HS-5 (cell line): ENCODE measurements at regions not wholly inside any gene's neighbourhood (a gene's known extent, or its start where the extent isn't known, plus 50 kb on each side); places are given as distances from the start of the nearest gene placed in this dataset.
A peak's percentile ranks its signal among the peaks of the same experiment; 100 is the strongest.
"Not testable (repeated sequence)": the region's sequence is repeated elsewhere in the genome, so short reads cannot be mapped to it uniquely, and the experiment has no call there.

Experiments used
- DNase-seq: peaks from one replicate; pipeline ENCODE4 v3.0.0-alpha.2; 2012; ENCODE audit warnings: low read depth

DNA sequence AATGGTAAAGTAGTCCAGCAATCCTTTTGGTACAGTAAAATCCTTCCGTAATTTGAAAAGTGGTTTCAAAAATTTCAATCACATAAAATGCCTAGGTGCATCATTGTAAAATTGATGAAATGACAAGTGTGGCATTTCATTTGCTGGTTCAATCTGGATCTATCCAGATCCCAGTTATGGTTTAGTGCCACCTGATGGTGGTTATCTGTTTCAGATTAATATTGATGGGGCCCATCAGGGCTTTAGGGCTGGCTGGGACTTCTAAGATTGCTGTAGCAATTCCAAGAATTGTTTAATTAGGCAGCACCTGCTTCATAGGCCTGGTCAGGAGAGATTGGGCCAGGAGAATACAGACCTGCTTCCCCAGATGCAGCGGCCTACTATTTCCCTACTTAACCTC is 55.5 kb upstream of the PIK3C3 start:
- DNase-seq: no peak

DNA sequence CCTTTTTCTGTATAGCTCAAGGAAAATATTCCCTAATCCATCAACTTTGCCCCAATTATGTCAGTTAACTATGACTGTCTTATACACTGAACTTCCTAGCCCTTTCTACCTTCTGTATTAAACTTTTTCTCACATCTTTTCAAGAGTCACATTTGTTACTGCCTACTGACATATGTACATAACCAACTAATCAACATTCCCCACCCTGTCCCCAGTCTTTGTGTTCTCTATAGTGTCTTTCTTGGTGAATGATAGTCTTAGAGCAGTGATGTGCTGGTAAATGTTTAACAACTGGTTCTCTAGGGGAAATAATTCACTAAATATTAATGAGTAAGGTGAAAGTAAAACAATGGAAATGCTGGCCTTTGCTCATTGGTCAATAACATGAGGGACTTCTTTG is 61.6 kb upstream of the PIK3C3 start:
- no peak for DNase-seq

DNA sequence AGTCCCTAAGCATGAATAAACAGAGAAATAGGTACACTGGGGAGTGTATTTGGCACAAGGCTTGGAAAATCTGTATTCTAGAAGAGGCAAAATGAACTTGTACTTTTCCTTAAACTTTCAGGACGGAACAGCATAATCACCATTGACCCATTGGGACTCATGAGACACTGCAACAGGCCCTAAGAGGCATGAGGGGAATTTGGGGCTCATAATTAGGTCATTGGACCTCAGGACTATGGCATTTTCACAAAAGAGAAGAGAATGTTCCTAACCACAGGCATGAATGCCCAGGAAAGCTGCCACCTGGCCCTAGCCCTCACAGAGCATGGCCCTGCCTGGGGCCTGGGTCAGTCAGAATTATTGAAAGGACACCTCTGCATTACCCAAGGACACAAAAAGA is 67.9 kb upstream of the PIK3C3 start:
- no peak for DNase-seq

DNA sequence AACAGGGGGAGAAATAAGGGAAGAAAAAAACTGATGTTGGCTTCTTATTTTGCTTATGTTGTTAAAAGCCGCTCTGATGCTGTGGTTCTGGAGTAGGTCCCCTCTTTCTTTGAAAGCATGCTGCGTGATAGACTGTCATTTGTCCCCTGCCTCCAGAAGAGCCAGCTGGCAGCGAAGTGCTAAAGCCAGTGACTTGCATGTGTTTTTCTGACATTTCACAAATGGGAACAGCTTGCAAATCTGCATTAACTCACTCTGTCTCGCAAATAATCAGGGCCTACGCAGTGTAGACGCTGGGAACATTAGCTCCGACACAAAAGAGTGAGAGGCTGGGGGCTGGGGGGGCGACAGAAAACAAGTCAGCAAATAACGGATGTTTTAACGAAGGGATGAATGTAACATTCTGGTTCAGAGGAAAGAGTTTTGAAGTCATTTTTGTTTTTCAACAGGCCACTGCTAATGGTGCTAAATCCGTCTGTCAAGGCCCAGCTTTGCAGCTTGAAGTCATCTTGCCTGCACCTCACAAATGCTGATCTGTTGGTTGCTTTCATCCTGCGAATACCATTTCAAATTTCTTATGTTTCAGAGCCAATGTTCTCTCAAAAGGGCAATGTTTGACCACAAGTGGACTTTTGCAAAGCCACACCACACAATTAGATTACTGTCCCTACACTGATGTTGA is 68.8 kb upstream of the PIK3C3 start:
- DNase-seq: no peak

DNA sequence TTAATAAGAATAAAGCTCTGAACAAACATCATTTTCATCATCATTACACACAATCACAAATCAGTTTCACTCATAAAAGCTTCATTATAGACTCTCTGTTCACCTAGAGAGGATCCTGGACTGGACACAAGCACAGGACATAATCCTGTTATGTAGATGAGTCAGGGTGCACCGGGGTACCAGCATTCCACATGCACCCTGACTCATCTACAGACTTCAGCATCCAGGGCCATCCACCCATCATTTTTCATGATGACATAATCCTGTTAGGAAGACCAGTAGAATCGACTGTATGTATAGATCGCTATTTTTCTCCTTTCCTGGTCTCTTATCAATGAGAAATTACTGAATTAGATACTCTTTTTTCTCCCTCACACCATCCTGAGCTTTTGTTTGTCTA is 73.7 kb upstream of the PIK3C3 start:
- DNase-seq: peak; percentile 19

DNA sequence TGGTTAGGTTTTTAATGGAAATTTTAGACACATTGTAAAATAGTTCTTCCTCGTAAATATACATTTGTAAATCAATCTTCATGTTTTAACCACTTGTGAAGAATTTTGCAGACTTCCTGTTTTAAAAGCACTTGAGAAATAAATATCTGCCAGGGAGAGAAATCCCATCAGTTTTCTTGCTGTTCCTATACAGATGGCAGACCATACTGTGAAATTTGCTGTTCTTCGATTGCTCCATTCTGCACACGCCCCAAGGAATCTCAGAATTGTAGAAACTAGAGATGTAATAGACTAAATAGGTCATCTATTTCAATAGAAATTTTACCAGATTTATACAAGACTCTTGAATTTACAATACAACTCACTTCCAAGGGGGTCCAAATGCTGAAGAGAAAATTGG is 75.8 kb upstream of the PIK3C3 start:
- DNase-seq: no peak

DNA sequence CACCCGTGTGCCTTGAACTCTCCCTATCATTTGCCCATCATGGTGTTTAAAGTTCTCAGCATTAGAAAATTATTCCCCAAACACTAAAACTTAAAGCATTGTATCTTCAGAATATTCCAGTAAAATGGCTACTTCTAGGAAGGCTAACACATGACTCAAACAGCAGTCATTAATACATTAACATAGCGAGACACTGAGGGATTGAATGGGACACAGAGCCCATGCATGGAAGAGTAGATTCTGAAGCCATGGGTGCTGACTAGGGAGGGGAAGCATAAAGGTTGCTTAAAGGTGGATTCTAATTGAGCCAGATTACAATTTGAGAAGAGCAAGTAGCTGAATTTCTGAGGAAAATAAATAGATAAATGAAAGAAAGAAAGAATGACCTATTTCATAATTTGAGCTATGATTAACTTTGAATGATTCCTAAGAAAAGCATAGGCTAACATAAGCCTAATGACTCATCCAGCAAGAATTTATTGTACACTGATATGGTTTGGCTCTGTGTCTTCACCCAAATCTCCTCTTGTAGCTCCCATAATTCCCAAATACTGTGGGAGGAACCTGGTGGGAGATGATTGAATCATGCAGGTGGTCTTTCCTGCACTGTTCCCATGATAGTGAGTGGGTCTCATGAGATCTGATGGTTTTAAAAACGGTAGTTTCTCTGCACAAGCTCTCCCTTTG is 79.8 kb upstream of the PIK3C3 start:
- DNase-seq: peak; percentile 56

DNA sequence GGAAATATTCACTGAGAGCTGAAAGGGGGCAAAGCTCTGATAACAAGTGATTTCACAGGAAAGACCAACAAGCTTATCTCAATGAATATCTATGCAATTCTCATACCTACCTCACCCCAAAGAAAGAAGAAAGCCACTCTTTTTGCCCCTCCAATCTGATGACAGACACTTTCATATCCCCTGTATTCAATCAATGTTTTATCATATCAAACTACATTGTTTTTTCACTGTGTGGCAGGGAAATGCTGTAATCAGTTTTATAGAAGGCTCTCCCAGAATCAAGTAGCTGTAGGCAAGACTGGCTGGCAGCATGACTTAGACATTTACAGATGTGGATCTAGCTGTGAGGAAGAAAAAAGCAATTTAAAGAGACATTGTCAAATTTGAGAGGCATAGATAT is 81.3 kb upstream of the PIK3C3 start:
- DNase-seq: no peak

DNA sequence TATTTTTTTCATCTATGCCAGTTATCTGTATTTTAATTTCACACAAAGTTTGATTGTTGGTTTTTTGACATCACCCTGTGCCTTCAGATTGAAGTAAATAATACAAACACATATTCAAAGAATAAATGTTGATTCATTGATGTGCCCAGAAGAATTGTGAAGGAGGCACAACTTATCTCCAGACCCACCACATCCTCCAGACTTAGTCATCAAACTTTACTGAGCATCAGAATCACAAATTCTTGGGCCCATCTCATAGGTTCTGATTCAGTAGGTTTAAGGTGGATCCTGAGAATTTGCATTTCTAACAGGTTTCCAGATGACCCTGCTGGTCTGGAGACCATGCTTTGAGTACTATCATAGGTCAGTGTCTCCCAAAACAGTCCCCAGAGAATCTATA is 82.8 kb upstream of the PIK3C3 start:
- DNase-seq: no peak

DNA sequence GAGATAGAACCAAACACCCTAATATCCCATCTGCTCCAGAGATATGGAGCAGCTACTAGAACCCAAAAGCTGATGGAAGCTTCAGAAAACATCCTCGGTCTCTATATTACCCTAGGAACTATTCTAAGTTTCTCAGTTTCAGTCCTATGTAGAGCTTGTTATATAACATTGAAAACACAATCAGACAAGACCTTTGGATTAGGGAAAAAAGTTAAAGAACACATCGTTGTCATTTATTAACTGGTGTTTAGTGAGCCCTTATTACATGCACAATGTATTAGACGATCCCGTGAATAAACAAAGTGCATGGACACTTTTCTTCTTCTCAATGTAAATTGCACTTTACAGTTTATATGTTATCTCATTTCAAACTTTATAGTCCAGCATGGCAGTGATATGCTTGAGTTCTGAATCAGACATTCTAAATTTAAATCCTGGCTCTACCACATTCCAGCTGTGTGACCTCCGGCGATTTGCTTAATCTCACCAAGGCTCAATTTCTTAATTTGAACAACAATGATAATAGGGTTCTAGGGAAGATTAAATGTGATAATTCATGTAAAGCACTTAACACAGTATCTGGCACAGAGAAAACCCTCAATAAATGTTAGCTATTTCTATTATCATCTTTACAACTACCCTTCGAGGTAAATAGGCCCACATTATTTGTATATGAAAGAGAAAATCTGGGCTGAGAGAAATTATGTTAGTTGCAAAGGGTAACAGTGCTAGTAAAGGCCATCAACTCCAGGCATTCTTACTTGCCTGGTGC is 83.6 kb upstream of the PIK3C3 start:
- no peak for DNase-seq

DNA sequence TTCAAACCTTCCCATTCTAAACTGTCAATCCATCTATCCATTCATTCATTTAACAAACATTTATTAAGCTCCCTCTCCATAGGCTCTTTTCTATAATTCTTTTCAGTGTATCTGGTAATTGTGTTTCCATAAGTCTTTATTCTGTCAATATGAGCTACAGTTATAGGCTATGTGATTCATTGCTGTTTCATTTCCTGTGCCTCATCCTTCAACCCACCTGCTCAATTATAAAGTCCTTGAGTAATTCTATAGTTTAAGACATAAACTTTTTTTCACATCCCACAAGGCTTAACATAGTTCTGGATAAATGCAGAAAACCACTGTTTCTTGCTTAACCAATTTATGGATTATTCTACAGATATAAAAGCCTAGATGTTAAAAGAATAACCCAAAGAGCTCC is 84.2 kb upstream of the PIK3C3 start:
- DNase-seq: no peak

DNA sequence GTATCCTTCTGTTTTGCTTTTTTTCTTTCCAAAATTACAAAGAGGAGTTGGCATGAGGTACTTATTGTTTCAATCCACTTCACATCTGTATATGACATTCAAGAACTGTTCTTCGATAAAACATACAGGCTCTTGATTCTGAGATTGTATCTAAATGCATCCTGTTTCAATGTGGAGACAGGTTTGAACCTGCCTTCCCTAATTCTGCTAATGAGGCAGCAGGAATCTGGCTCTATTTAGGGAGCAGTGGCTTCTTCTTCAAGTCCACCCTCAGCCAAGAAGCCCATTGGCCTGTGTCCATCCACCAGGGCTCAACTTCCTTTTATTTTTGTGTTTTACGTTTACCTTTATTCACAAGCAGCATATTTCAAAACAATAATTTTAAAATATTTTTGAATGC is 84.8 kb upstream of the PIK3C3 start:
- DNase-seq: no peak

DNA sequence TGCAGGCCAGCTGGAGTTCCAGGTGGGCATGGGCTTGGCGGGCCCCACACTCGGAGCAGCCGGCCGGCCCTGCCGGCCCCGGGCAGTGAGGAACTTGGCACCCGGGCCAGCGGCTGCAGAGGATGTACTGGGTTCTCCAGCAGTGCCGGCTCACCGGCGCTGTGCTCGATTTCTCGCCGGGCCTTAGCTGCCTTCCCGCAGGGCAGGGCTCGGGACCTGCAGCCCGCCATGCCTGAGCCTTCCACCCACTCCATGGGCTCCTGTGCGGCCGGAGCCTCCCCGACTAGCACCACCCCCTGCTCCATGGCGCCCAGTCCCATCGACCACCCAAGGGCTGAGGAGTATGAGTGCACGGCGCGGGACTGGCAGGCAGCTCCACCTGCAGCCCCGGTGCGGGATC is 89.2 kb upstream of the PIK3C3 start:
- not testable (repeated sequence) for DNase-seq

DNA sequence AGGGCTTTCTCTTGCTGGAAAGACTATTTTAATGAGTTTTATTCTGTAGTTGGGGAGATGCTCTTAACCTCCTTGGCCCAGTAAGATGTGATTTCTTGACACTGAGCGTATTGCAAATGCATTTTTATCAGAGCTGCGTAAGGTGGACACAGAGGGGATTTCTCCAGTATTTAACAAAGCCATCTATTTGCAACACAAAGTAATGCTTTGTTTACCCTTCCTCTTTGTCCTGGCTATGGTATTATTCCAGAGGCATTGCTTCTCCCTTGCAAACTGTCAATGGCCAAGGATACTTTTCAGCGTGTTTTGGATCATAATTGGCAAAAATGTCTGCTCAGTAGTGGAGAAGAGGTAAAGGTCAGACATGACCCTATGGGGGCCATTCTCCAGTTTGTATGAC is 90.8 kb upstream of the PIK3C3 start:
- no peak for DNase-seq

DNA sequence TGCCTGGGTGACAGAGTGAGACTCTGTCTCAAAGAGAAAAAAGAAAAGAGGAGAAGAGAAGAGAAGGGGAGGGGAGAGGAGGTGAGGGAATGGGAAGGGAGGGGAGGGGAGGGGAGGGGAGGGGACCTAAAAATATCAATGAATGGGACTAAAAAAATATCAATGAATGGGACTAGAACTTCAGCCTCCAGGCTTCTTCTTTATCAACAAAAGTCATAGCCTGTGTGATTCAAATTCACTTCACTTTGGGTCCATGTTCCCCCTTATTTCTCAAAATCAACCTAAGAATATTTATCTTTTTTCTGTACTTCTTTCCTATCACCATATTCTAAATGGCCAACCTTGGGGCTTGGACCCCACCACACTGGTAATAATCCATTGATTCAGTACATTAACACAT is 92.1 kb upstream of the PIK3C3 start:
- DNase-seq: no peak

DNA sequence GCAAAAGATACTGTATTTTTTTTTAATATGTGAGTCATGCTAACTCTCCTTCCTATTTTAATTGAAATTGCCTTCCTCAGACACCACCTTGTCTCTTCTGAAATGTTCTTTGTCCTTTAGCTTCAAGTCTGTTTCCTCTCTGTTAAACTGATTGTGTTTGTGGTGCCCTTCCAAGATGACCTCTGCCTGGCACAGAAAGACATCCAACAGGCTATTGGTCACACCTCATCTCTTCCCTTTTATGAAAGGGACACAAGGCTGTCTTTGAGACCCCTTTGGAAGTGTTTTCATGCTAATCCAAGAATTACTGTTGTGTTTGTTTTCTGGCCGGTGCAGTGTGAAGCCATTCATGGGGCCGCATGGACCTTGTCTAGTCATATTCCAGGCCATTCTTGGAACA is 94.0 kb upstream of the PIK3C3 start:
- no peak for DNase-seq

DNA sequence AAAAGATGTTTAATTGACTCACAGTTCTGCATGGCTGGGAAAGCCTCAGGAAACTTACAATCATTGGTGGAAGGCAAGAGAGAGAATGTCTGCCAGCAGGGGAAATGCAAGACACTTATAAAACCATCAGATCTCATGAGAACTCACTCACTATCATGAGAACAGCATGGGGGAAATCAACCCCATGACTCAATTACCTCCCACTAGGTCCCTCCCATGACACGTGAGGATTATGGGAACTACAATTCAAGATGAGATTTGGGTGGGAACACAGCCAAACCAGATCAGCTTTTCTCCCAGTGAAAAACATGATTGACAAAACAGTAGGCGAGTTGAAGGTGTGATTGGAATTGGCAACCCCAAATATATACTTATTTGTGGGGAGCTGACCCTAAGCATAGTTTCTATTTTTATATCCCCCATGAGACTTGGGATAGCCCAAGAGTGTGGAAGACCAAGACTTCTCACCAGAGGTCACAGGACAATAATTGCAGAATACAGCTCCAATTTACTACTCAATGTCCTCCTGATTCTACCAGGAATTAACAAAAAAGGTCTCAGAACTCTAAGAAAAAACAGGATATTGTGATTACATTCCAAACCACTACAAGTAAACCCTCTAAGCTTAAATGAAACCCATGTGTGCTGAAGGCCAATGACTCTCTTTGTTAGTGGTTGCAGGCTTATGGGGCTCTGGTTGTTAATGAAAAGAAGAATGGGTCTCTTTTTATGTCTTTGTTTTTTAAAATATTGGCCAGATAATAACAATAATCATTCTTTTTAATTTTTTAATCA is 96.1 kb upstream of the PIK3C3 start:
- DNase-seq: no peak

DNA sequence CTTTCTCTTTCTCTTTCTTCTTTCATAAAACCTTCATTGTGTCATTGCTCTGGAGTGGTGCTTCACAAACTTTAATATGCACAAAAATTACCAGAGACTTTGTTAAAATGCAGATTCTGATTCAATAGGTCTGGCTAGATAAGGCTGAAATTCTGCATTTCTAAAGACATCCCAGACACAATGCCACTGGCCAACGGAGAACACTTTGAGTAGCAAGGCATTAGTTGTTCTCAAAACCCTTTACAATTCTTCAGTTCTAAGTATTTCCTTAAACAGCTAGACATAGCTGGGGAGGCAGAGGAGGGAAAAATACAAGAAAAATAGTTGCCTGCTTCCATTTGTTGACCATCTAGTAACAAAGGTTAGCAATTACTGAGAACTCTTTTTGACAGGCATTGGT is 101.8 kb upstream of the PIK3C3 start:
- no peak for DNase-seq

DNA sequence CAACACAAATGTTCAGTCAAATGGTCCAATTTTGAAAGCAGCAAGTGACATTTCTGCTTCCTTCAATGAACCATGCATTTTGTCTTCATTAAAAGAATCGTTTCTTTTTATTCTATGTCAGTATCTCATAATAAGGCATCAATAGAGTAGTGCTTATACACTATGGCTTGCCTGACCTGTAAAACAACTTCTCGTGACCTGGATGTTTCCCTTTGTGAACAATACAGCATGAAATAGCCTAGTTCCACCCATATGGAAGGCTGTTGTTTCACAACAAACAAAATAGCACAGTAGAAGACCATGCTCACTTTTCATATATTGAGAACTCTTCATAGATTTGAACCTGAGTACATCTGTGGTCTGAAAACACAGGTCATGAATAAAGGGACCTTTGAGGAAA is 104.3 kb upstream of the PIK3C3 start:
- no peak for DNase-seq

DNA sequence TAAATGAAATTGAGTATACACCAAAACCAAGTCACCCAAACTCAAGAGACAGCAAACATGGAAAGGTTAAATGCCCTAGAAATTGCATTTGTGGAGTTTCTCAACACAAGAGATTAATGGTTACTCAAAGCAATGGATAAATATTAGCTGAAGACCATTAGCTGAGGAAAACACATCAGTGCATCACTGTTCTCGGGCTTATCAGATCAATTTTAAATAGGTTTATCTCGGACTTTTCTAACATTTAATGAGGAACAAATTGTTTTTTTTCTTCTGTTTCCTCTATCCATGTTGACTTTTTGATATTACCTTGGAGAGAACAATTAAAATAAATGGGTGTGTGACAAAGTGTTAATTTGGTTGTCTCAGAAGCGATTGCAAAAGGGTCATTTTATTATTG is 105.4 kb upstream of the PIK3C3 start:
- DNase-seq: no peak

DNA sequence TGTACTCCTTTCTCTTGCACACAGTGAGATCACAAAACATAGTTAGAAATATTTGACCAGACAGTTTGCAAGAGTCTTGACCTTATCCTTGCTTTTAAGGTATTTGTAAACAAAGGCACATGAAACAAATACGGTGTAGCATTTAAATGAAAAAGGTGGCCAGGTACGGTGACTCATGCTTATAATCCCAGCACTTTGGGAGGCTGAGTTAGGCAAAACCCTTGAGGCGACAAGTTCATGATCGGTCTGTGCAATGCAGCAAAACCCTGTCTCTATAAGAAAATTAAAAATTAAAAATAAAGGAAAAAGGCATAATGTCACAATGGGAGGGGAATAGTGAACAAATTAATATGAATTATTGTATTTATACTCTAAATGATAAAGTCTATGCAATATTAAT is 109.5 kb upstream of the PIK3C3 start:
- no peak for DNase-seq

DNA sequence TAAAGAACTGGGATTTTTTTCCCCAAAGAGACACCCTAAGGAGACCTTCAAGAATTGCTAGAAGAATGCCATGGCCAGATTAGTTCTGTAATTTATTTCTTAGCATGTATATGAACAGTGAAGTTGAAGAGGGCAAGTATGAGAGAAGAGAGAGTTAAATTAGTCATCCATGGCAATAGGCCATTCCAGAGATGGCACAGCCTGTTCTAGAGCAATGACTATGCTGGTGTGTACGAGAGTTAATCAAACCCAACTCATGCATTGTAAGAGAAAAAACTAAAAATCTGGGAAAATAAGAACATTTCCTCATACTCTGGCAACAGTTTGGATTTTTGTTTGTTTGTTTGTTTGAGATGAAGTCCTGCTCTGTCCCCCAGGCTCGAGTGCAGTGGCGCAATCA is 112.1 kb upstream of the PIK3C3 start:
- DNase-seq: no peak
